Smooth muscle cell (in vitro differentiated cells): ENCODE measurements at regions not wholly inside any gene's neighbourhood (a gene's known extent, or its start where the extent isn't known, plus 50 kb on each side); places are given as distances from the start of the nearest gene placed in this dataset.

Experiments used
- DNase-seq: peaks from one replicate; lab custom pipeline; 2025; ENCODE audit not compliant: unreplicated experiment; lab: John Stamatoyannopoulos, UW
- H2AFZ ChIP-seq: fragments of 200-600 bp; sonication (generic); 2 replicates; pipeline ENCODE4 v1.6.0; 2016; ENCODE audit warnings: antibody characterized with exemption, low read depth, mild to moderate bottlenecking
- H3F3A ChIP-seq: fragments of 200-600 bp; sonication (generic); 2 replicates; pipeline ENCODE4 v1.6.0; 2017; ENCODE audit warnings: antibody characterized with exemption, low read depth
- H3K27ac ChIP-seq: fragments of 200-600 bp; sonication (generic); 2 replicates; pipeline ENCODE4 v1.5.1; 2016; ENCODE audit warnings: low read depth, mild to moderate bottlenecking
- H3K27me3 ChIP-seq: fragments of 200-600 bp; sonication (generic); 2 replicates; pipeline ENCODE4 v1.6.1; 2016; ENCODE audit warnings: low read depth, mild to moderate bottlenecking
- H3K36me3 ChIP-seq: fragments of 200-600 bp; sonication (generic); 2 replicates; pipeline ENCODE4 v1.5.1; 2016; ENCODE audit warnings: low read depth
- H3K4me1 ChIP-seq: fragments of 200-600 bp; sonication (generic); 2 replicates; pipeline ENCODE4 v1.5.1; 2016; ENCODE audit warnings: low read depth
- H3K4me2 ChIP-seq: fragments of 200-600 bp; sonication (generic); 2 replicates; pipeline ENCODE4 v1.6.0; 2016; ENCODE audit warnings: mild to moderate bottlenecking
- H3K4me3 ChIP-seq: fragments of 200-600 bp; sonication (generic); 2 replicates; pipeline ENCODE4 v1.5.1; 2016; ENCODE audit warnings: mild to moderate bottlenecking
- H3K79me2 ChIP-seq: fragments of 200-600 bp; sonication (generic); 2 replicates; pipeline ENCODE4 v1.6.0; 2016; ENCODE audit warnings: low read depth, mild to moderate bottlenecking
- H3K9ac ChIP-seq: fragments of 200-600 bp; sonication (generic); 2 replicates; pipeline ENCODE4 v1.6.0; 2016; ENCODE audit warnings: low read depth
- H3K9me3 ChIP-seq: fragments of 200-600 bp; sonication (generic); replicated peaks from 2 replicates; pipeline ENCODE4 v1.5.1; 2016; ENCODE audit warnings: low read depth
- H4K20me1 ChIP-seq: fragments of 200-600 bp; sonication (generic); 2 replicates; pipeline ENCODE4 v1.6.0; 2016; ENCODE audit warnings: low read depth
- WGBS: methylation state at CpG from one replicate; pipeline ENCODE4 v1.1.7; 2016; ENCODE audit warnings: low lambda C conversion rate; 5-methylcytosine and 5-hydroxymethylcytosine counted together
- TF ChIP-seq, protein P1 (sequence below): fragments of 200-600 bp; sonication (generic); IDR thresholded peaks from 2 replicates; pipeline ENCODE4 v1.5.1; 2017; ENCODE audit warnings: borderline replicate concordance, mild to moderate bottlenecking, antibody characterized with exemption; ENCODE audit not compliant: insufficient read depth, poor library complexity, severe bottlenecking

DNA sequence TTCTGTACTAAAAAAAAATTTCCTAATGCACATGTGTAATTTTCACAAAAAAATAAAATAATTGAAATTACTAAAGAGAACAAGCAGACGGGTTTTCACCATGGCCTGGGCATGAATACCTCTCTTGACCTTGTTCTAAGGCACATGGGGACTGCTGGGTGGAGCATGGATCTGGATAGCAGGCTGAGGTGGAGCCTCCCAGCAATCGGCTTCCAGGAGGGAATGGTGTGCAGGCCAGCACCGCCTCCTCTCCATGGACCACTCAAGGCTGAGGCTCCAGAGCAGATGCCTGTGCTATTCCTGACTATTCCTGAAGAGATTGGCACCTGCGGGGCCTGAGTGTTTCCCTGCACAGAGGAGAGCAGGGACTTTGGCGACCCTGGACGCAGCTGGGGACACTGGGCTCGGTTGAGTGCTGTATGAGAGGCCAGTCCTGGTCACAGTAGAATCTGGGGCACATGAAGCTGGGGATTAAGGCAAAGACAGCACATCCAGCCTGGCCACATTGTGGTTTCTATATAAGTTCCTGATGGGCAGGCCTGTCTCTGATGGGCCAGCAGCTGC lies 963.6 kb downstream of the BRD1 start:
- DNase-seq, result no peak
- no peaks in the 10 kb centered on the region for H3K79me2 ChIP-seq
- WGBS, result 89% methylated on average over 7 of the region's 7 CpGs

DNA sequence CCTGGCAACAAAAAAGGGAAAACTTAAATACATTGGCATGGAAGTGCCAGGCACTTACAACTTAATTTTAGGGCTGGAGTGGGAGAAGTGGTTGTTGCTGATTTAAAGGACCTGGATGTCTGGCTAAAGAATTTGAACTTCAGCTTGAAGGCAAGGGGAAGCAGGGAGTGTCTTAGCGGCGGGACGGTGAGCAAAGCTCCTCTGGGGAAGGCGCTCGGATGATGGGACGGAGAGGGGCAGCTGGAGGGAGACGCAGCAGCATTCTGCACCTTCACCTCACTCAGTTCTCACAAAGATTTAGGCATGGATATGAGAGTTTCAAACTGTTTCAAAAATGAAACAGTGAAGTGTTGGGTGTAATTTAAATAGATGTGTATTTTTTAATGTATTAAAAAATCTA lies 967.1 kb downstream of the BRD1 start:
- Histone ChIP-seq H3F3A (no peaks in the 10 kb centered on the region), H3K27me3 (no peaks in the 10 kb centered on the region), H4K20me1 (no peaks in the 10 kb centered on the region), H3K4me3 (no peak overlapping the region), H3K36me3 (no peaks in the 10 kb centered on the region), H3K9me3 (no peaks in the 10 kb centered on the region), H3K27ac (no peak overlapping the region), H3K4me2 (no peak overlapping the region), H3K79me2 (no peaks in the 10 kb centered on the region), H3K9ac (no peak overlapping the region), H3K4me1 (no peaks in the 10 kb centered on the region), H2AFZ (no peak overlapping the region)
- TF ChIP-seq, protein P1, sequence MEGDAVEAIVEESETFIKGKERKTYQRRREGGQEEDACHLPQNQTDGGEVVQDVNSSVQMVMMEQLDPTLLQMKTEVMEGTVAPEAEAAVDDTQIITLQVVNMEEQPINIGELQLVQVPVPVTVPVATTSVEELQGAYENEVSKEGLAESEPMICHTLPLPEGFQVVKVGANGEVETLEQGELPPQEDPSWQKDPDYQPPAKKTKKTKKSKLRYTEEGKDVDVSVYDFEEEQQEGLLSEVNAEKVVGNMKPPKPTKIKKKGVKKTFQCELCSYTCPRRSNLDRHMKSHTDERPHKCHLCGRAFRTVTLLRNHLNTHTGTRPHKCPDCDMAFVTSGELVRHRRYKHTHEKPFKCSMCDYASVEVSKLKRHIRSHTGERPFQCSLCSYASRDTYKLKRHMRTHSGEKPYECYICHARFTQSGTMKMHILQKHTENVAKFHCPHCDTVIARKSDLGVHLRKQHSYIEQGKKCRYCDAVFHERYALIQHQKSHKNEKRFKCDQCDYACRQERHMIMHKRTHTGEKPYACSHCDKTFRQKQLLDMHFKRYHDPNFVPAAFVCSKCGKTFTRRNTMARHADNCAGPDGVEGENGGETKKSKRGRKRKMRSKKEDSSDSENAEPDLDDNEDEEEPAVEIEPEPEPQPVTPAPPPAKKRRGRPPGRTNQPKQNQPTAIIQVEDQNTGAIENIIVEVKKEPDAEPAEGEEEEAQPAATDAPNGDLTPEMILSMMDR, result no peak
- 84% methylated on average over 7 of the region's 7 CpGs for whole genome bisulfite sequencing
- DNase-seq, result no peak

More for the DNA sequence above, 963.6 kb downstream of the BRD1 start:
- H3K9ac ChIP-seq, result no peak overlapping the region
- H3F3A ChIP-seq, result no peaks in the 10 kb centered on the region
- no peak overlapping the region for H3K4me3 ChIP-seq
- H3K27me3 ChIP-seq, result no peaks in the 10 kb centered on the region
- no peaks in the 10 kb centered on the region for H3K4me1 ChIP-seq
- no peaks in the 10 kb centered on the region for H3K9me3 ChIP-seq
- no peak overlapping the region for H3K27ac ChIP-seq
- TF ChIP-seq, protein P1, result no peak
- H2AFZ ChIP-seq, result no peak overlapping the region
- H3K4me2 ChIP-seq, result no peak overlapping the region
- no peaks in the 10 kb centered on the region for H4K20me1 ChIP-seq
- H3K36me3 ChIP-seq, result no peaks in the 10 kb centered on the region

DNA sequence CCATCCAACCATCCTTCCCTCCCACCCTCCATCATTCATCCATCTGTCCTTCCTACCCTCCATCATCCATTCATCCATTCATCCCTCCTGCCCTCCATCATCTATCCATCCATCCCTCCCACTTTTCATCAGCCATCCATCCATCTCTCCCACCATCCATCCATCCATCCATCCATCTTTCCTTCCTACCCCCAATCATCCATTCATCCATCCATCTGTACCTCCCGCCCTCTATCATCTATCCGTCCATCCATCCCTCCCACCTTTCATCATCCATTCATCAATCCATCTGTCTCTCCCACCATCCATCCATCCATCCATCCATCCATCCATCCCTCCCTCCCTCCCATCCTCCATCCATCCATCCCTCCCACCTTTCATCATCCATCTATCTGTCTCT lies 968.8 kb downstream of the BRD1 start:
- H3F3A ChIP-seq, result no peaks in the 10 kb centered on the region
- H3K36me3 ChIP-seq, result no peaks in the 10 kb centered on the region
- no peak overlapping the region for H2AFZ ChIP-seq
- no peaks in the 10 kb centered on the region for H3K79me2 ChIP-seq
- no peak overlapping the region for H3K27ac ChIP-seq
- no peaks in the 10 kb centered on the region for H3K9me3 ChIP-seq
- 100% methylated on average over 2 of the region's 2 CpGs for WGBS
- no peaks in the 10 kb centered on the region for H4K20me1 ChIP-seq
- DNase-seq, result no peak
- no peaks in the 10 kb centered on the region for H3K4me1 ChIP-seq
- no peak overlapping the region for H3K4me3 ChIP-seq
- H3K4me2 ChIP-seq, result no peak overlapping the region
- no peak overlapping the region for H3K9ac ChIP-seq
- TF ChIP-seq, protein P1, result no peak
- no peaks in the 10 kb centered on the region for H3K27me3 ChIP-seq

DNA sequence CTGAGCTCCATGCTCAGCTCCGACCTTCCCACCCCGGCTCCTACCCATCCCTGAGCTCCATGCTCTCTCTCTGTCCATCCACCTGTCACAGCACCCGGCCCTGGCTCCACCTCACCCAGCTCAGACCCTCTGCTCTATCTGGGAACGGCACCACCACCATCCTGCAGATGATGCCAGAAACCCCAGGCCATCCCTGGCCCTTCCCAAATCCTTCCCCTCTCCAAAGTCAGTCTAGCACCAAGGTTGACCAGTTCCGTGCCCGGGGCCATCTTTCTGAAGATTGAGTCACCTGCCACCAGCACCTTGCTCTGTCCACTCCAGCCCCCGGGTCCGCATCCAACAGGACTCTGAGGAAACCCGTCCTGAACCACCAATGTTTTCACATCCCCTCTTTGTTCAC lies 969.6 kb downstream of the BRD1 start:
- no peaks in the 10 kb centered on the region for H3K9me3 ChIP-seq
- H3K9ac ChIP-seq, result no peak overlapping the region
- no peak overlapping the region for H3K27ac ChIP-seq
- no peaks in the 10 kb centered on the region for H3K27me3 ChIP-seq
- H3K4me2 ChIP-seq, result no peak overlapping the region
- H3K79me2 ChIP-seq, result no peaks in the 10 kb centered on the region
- no peaks in the 10 kb centered on the region for H3K4me1 ChIP-seq
- no peak for DNase-seq
- H3K4me3 ChIP-seq, result no peak overlapping the region
- H3K36me3 ChIP-seq, result no peaks in the 10 kb centered on the region
- H4K20me1 ChIP-seq, result no peaks in the 10 kb centered on the region
- H2AFZ ChIP-seq, result no peak overlapping the region
- H3F3A ChIP-seq, result no peaks in the 10 kb centered on the region
- 91% methylated on average over 9 of the region's 9 CpGs for WGBS
- TF ChIP-seq, protein P1, result no peak
